ENCODE measurements at regions not wholly inside any gene's neighbourhood (a gene's known extent, or its start where the extent isn't known, plus 50 kb on each side); places are given as distances from the start of the nearest gene placed in this dataset.

GRCh38 chr3:195017151-195017550 is 253.8 kb downstream of the XXYLT1 start:
- TF ChIP-seq POLR2A (IDR thresholded peaks at IDR 0.05) (no peak), CTCF (IDR thresholded peaks at IDR 0.05) (no peak)

All from thyroid gland (tissue), 4 donors.